ENCODE measurements at regions not wholly inside any gene's neighbourhood (a gene's known extent, or its start where the extent isn't known, plus 50 kb on each side); places are given as distances from the start of the nearest gene placed in this dataset.
"Not testable (repeated sequence)": the region's sequence is repeated elsewhere in the genome, so short reads cannot be mapped to it uniquely, and the experiment has no call there.

GRCh38 chr5:102115736-102116135 is 180.3 kb downstream of the SLCO4C1 start:
- Mint-ChIP-seq H3K4me3 (no peak overlapping the region), H3K27me3 (peaks cover 0 to 2% of the 10 kb centered on the region in 2 donors), H3K27ac (peak overlapping the region in 1 of 8 donors; percentile 15), H3K9me3 (peaks cover 0 to 11% (median 3%) of the 10 kb centered on the region in 5 donors), H3K4me1 (no peaks in the 10 kb centered on the region), H3K36me3 (no peaks in the 10 kb centered on the region)
- ChIA-PET CTCF (no interaction called here), POLR2A (no interaction called here)
- H3K27me3 ChIP-seq (ENCODE audit: insufficient read depth, low read length, poor library complexity, severe bottlenecking), result no peaks in the 10 kb centered on the region
- H3K9me3 ChIP-seq (ENCODE audit: low read length), result no peaks in the 10 kb centered on the region
- no peak overlapping the region for H3K27ac ChIP-seq (ENCODE audit: low read depth, low read length)
- DNase-seq, result no peak
- no peaks in the 10 kb centered on the region for H3K36me3 ChIP-seq (ENCODE audit: insufficient read depth, low read length)
- no peak overlapping the region for H3K4me3 ChIP-seq (ENCODE audit: low read length)
- H3K4me1 ChIP-seq (ENCODE audit: insufficient read depth, low read length), result no peaks in the 10 kb centered on the region

GRCh38 chr5:102114525-102115069 is 181.5 kb downstream of the SLCO4C1 start:
- ChIA-PET CTCF (no interaction called here), POLR2A (no interaction called here)
- H3K27ac ChIP-seq (ENCODE audit: low read depth, low read length), result no peak overlapping the region
- peaks cover 0 to 11% (median 3%) of the 10 kb centered on the region in 5 donors for H3K9me3 Mint-ChIP-seq
- H3K4me3 Mint-ChIP-seq, result no peak overlapping the region
- no peaks in the 10 kb centered on the region for H3K4me1 Mint-ChIP-seq
- H3K4me3 ChIP-seq (ENCODE audit: low read length), result no peak overlapping the region
- H3K27me3 ChIP-seq (ENCODE audit: insufficient read depth, low read length, poor library complexity, severe bottlenecking), result no peaks in the 10 kb centered on the region
- no peaks in the 10 kb centered on the region for H3K9me3 ChIP-seq (ENCODE audit: low read length)
- H3K27me3 Mint-ChIP-seq, result peaks cover 0 to 2% of the 10 kb centered on the region in 2 donors
- no peaks in the 10 kb centered on the region for H3K4me1 ChIP-seq (ENCODE audit: insufficient read depth, low read length)
- H3K36me3 ChIP-seq (ENCODE audit: insufficient read depth, low read length), result no peaks in the 10 kb centered on the region
- H3K36me3 Mint-ChIP-seq, result no peaks in the 10 kb centered on the region
- H3K27ac Mint-ChIP-seq, result no peak overlapping the region
- no peak for DNase-seq

GRCh38 chr5:102107865-102108264 is 188.2 kb downstream of the SLCO4C1 start:
- Mint-ChIP-seq H3K27ac (no peak overlapping the region), H3K9me3 (peaks cover 0 to 3% (median 0%) of the 10 kb centered on the region in 5 donors), H3K4me3 (no peak overlapping the region), H3K27me3 (no peaks in the 10 kb centered on the region), H3K36me3 (no peaks in the 10 kb centered on the region), H3K4me1 (no peaks in the 10 kb centered on the region)
- Histone ChIP-seq H3K9me3 (ENCODE audit: low read length) (no peaks in the 10 kb centered on the region), H3K4me1 (ENCODE audit: insufficient read depth, low read length) (no peaks in the 10 kb centered on the region), H3K4me3 (ENCODE audit: low read length) (no peak overlapping the region), H3K27ac (ENCODE audit: low read depth, low read length) (no peak overlapping the region), H3K36me3 (ENCODE audit: insufficient read depth, low read length) (no peaks in the 10 kb centered on the region), H3K27me3 (ENCODE audit: insufficient read depth, low read length, poor library complexity, severe bottlenecking) (no peaks in the 10 kb centered on the region)
- ChIA-PET POLR2A (no interaction called here), CTCF (no interaction called here)
- no peak for DNase-seq

GRCh38 chr5:102106599-102106998 is 189.5 kb downstream of the SLCO4C1 start:
- no peak overlapping the region for H3K27ac Mint-ChIP-seq
- Histone ChIP-seq H3K9me3 (ENCODE audit: low read length) (no peaks in the 10 kb centered on the region), H3K36me3 (ENCODE audit: insufficient read depth, low read length) (no peaks in the 10 kb centered on the region), H3K27ac (ENCODE audit: low read depth, low read length) (no peak overlapping the region), H3K4me3 (ENCODE audit: low read length) (no peak overlapping the region), H3K4me1 (ENCODE audit: insufficient read depth, low read length) (no peaks in the 10 kb centered on the region), H3K27me3 (ENCODE audit: insufficient read depth, low read length, poor library complexity, severe bottlenecking) (no peaks in the 10 kb centered on the region)
- peaks cover 0 to 3% (median 0%) of the 10 kb centered on the region in 5 donors for H3K9me3 Mint-ChIP-seq
- H3K27me3 Mint-ChIP-seq, result no peaks in the 10 kb centered on the region
- no peaks in the 10 kb centered on the region for H3K36me3 Mint-ChIP-seq
- no peak for DNase-seq
- ChIA-PET POLR2A (no interaction called here), CTCF (no interaction called here)
- H3K4me3 Mint-ChIP-seq, result no peak overlapping the region
- no peaks in the 10 kb centered on the region for H3K4me1 Mint-ChIP-seq

GRCh38 chr5:102099766-102100331 is 196.2 kb downstream of the SLCO4C1 start:
- H3K27me3 ChIP-seq (ENCODE audit: insufficient read depth, low read length, poor library complexity, severe bottlenecking), result no peaks in the 10 kb centered on the region
- POLR2A ChIA-PET, result no interaction called here
- peak overlapping the region in 1 of 8 donors; percentile 84 for H3K27ac Mint-ChIP-seq

GRCh38 chr5:102099083-102099482 is 197.0 kb downstream of the SLCO4C1 start:
- H3K27ac Mint-ChIP-seq; CTCF ChIA-PET; H3K4me3 Mint-ChIP-seq; H3K9me3 Mint-ChIP-seq; H3K27ac ChIP-seq (ENCODE audit: low read depth, low read length); H3K36me3 ChIP-seq (ENCODE audit: insufficient read depth, low read length); H3K4me1 Mint-ChIP-seq; H3K27me3 ChIP-seq (ENCODE audit: insufficient read depth, low read length, poor library complexity, severe bottlenecking); H3K4me1 ChIP-seq (ENCODE audit: insufficient read depth, low read length); H3K27me3 Mint-ChIP-seq; DNase-seq; H3K9me3 ChIP-seq (ENCODE audit: low read length); H3K36me3 Mint-ChIP-seq; H3K4me3 ChIP-seq (ENCODE audit: low read length); POLR2A ChIA-PET: not testable (repeated sequence)

More at GRCh38 chr5:102099766-102100331, 196.2 kb downstream of the SLCO4C1 start:
- Mint-ChIP-seq H3K36me3 (no peaks in the 10 kb centered on the region), H3K9me3 (peaks cover 0 to 5% (median 3%) of the 10 kb centered on the region in 5 donors), H3K4me1 (no peaks in the 10 kb centered on the region), H3K27me3 (no peaks in the 10 kb centered on the region), H3K4me3 (no peak overlapping the region)
- Histone ChIP-seq H3K36me3 (ENCODE audit: insufficient read depth, low read length) (no peaks in the 10 kb centered on the region), H3K9me3 (ENCODE audit: low read length) (no peaks in the 10 kb centered on the region), H3K4me1 (ENCODE audit: insufficient read depth, low read length) (no peaks in the 10 kb centered on the region), H3K27ac (ENCODE audit: low read depth, low read length) (no peak overlapping the region), H3K4me3 (ENCODE audit: low read length) (no peak overlapping the region)
- CTCF ChIA-PET, result no interaction called here
- DNase-seq, result no peak

GRCh38 chr5:102098606-102099005 is 197.5 kb downstream of the SLCO4C1 start:
- H3K4me3 ChIP-seq (ENCODE audit: low read length); POLR2A ChIA-PET; H3K4me3 Mint-ChIP-seq; H3K36me3 ChIP-seq (ENCODE audit: insufficient read depth, low read length); H3K9me3 Mint-ChIP-seq; DNase-seq; H3K27me3 Mint-ChIP-seq; H3K27me3 ChIP-seq (ENCODE audit: insufficient read depth, low read length, poor library complexity, severe bottlenecking); H3K4me1 Mint-ChIP-seq; H3K4me1 ChIP-seq (ENCODE audit: insufficient read depth, low read length); H3K27ac ChIP-seq (ENCODE audit: low read depth, low read length); H3K9me3 ChIP-seq (ENCODE audit: low read length); H3K27ac Mint-ChIP-seq; CTCF ChIA-PET; H3K36me3 Mint-ChIP-seq: not testable (repeated sequence)

GRCh38 chr5:102090770-102091169 is 205.3 kb downstream of the SLCO4C1 start:
- no peak for DNase-seq
- ChIA-PET CTCF (no interaction called here), POLR2A (no interaction called here)
- no peak overlapping the region for H3K4me3 Mint-ChIP-seq
- H3K27me3 ChIP-seq (ENCODE audit: insufficient read depth, low read length, poor library complexity, severe bottlenecking), result no peaks in the 10 kb centered on the region
- no peaks in the 10 kb centered on the region for H3K9me3 ChIP-seq (ENCODE audit: low read length)
- H3K27me3 Mint-ChIP-seq, result peaks cover 0 to 1% of the 10 kb centered on the region in 2 donors
- H3K4me1 ChIP-seq (ENCODE audit: insufficient read depth, low read length), result no peaks in the 10 kb centered on the region
- H3K4me3 ChIP-seq (ENCODE audit: low read length), result no peak overlapping the region
- peaks cover 0 to 2% (median 0%) of the 10 kb centered on the region in 5 donors for H3K9me3 Mint-ChIP-seq
- H3K4me1 Mint-ChIP-seq, result no peaks in the 10 kb centered on the region
- no peak overlapping the region for H3K27ac ChIP-seq (ENCODE audit: low read depth, low read length)
- no peak overlapping the region for H3K27ac Mint-ChIP-seq
- no peaks in the 10 kb centered on the region for H3K36me3 Mint-ChIP-seq
- no peaks in the 10 kb centered on the region for H3K36me3 ChIP-seq (ENCODE audit: insufficient read depth, low read length)

All from CD8-positive, alpha-beta memory T cell (primary cell).